Chondrocyte (in vitro differentiated cells): ENCODE measurements at regions not wholly inside any gene's neighbourhood (a gene's known extent, or its start where the extent isn't known, plus 50 kb on each side); places are given as distances from the start of the nearest gene placed in this dataset.
"Not testable (repeated sequence)": the region's sequence is repeated elsewhere in the genome, so short reads cannot be mapped to it uniquely, and the experiment has no call there.

Experiments used
- DNase-seq: peaks from one replicate; pipeline ENCODE4 v3.0.0; 2021; ENCODE audit warnings: mixed read lengths, low spot score
- H3K27ac Mint-ChIP-seq: one replicate; pipeline ENCODE4 v1.8.0; 2021; ENCODE audit warnings: mild to moderate bottlenecking, moderate library complexity, mixed read lengths; ENCODE audit not compliant: unreplicated experiment
- H3K27me3 Mint-ChIP-seq: 2 replicates; pipeline ENCODE4 v1.8.0; 2021; ENCODE audit warnings: low read depth, mixed read lengths
- H3K36me3 Mint-ChIP-seq: 2 replicates; pipeline ENCODE4 v1.8.0; 2021; ENCODE audit warnings: low read depth, mixed read lengths
- H3K4me1 Mint-ChIP-seq: 2 replicates; pipeline ENCODE4 v1.8.0; 2021; ENCODE audit warnings: low read depth, mild to moderate bottlenecking, mixed read lengths
- H3K4me3 Mint-ChIP-seq: one replicate; pipeline ENCODE4 v1.8.0; 2021; ENCODE audit warnings: mild to moderate bottlenecking, moderate library complexity, mixed read lengths; ENCODE audit not compliant: unreplicated experiment
- H3K9me3 Mint-ChIP-seq: 2 replicates; pipeline ENCODE4 v1.8.0; 2021; ENCODE audit warnings: low read depth, mixed read lengths
- CTCF ChIP-seq: fragments of 200-600 bp; sonication (generic); IDR thresholded peaks from 2 replicates; pipeline ENCODE4 v1.5.0; 2021; ENCODE audit warnings: antibody characterized with exemption, mild to moderate bottlenecking, moderate library complexity

- H3K4me1 Mint-ChIP-seq, result no peaks in the 10 kb centered on the region
Measured at GRCh38 chr1:113201560-113201959, 128.6 kb downstream of the LRIG2 start.

GRCh38 chr1:113205980-113206766, 133.2 kb downstream of the LRIG2 start:
- no peaks in the 10 kb centered on the region for H3K36me3 Mint-ChIP-seq
- H3K4me1 Mint-ChIP-seq, result no peaks in the 10 kb centered on the region
- H3K27ac Mint-ChIP-seq, result no peak overlapping the region
- H3K27me3 Mint-ChIP-seq, result peaks cover 18% of the 10 kb centered on the region
- H3K9me3 Mint-ChIP-seq, result peaks cover 8% of the 10 kb centered on the region
- TF ChIP-seq CTCF, result no peak
- no peak overlapping the region for H3K4me3 Mint-ChIP-seq
- no peak for DNase-seq

More at GRCh38 chr1:113201560-113201959, 128.6 kb downstream of the LRIG2 start:
- Mint-ChIP-seq H3K9me3 (peaks cover 8% of the 10 kb centered on the region), H3K27ac (no peak overlapping the region), H3K4me3 (no peak overlapping the region), H3K27me3 (peaks cover 6% of the 10 kb centered on the region), H3K36me3 (no peaks in the 10 kb centered on the region)
- DNase-seq, result no peak
- TF ChIP-seq CTCF, result no peak

GRCh38 chr1:113207019-113207418, 134.0 kb downstream of the LRIG2 start:
- no peak for DNase-seq
- TF ChIP-seq CTCF, result no peak
- Mint-ChIP-seq H3K27ac (no peak overlapping the region), H3K4me1 (no peaks in the 10 kb centered on the region), H3K27me3 (peaks cover 23% of the 10 kb centered on the region), H3K4me3 (no peak overlapping the region), H3K9me3 (peaks cover 8% of the 10 kb centered on the region), H3K36me3 (no peaks in the 10 kb centered on the region)

- Mint-ChIP-seq H3K4me1 (no peaks in the 10 kb centered on the region), H3K36me3 (no peaks in the 10 kb centered on the region), H3K27ac (no peak overlapping the region), H3K27me3 (peaks cover 23% of the 10 kb centered on the region), H3K9me3 (peaks cover 8% of the 10 kb centered on the region), H3K4me3 (no peak overlapping the region)
- TF ChIP-seq CTCF, result no peak
- no peak for DNase-seq
Measured at GRCh38 chr1:113207457-113207856, 134.5 kb downstream of the LRIG2 start.

GRCh38 chr1:113208425-113208824, 135.4 kb downstream of the LRIG2 start:
- peaks cover 23% of the 10 kb centered on the region for H3K27me3 Mint-ChIP-seq
- not testable (repeated sequence) for H3K4me3 Mint-ChIP-seq, DNase-seq, H3K27ac Mint-ChIP-seq, H3K4me1 Mint-ChIP-seq, H3K9me3 Mint-ChIP-seq, H3K36me3 Mint-ChIP-seq

GRCh38 chr1:113210248-113210647, 137.2 kb downstream of the LRIG2 start:
- Mint-ChIP-seq H3K4me3 (no peak overlapping the region), H3K36me3 (peaks cover 3% of the 10 kb centered on the region), H3K27ac (no peak overlapping the region), H3K4me1 (no peaks in the 10 kb centered on the region), H3K9me3 (peaks cover 11% of the 10 kb centered on the region), H3K27me3 (peaks cover 19% of the 10 kb centered on the region)
- no peak for DNase-seq
- TF ChIP-seq CTCF, result no peak
